ENCODE measurements at regions not wholly inside any gene's neighbourhood (a gene's known extent, or its start where the extent isn't known, plus 50 kb on each side); places are given as distances from the start of the nearest gene placed in this dataset.
"Not testable (repeated sequence)": the region's sequence is repeated elsewhere in the genome, so short reads cannot be mapped to it uniquely, and the experiment has no call there.

GRCh38 chr12:93008044-93008778, 79.1 kb upstream of the EEA1 start:
- Histone ChIP-seq H3K36me3 (ENCODE audit: control insufficient read depth, insufficient read depth, low read length) (no peaks in the 10 kb centered on the region), H3K27me3 (ENCODE audit: control insufficient read depth, insufficient read depth, low read length) (no peaks in the 10 kb centered on the region), H3K4me3 (ENCODE audit: low read depth, low read length) (no peak overlapping the region)
- FAIRE-seq (no peak), DNase-seq (ENCODE audit: low read depth) (no peak)
- TF ChIP-seq CTCF (IDR thresholded peaks at IDR 0.05; ENCODE audit: insufficient read depth, low read length, severe bottlenecking): no peak

- FAIRE-seq; H3K4me3 ChIP-seq (ENCODE audit: low read depth, low read length); DNase-seq (ENCODE audit: low read depth); H3K27me3 ChIP-seq (ENCODE audit: control insufficient read depth, insufficient read depth, low read length); H3K36me3 ChIP-seq (ENCODE audit: control insufficient read depth, insufficient read depth, low read length): not testable (repeated sequence)
These were observed 79.8 kb upstream of the EEA1 start for GRCh38 chr12:93008880-93009279.

- FAIRE-seq: no peak
- no peaks in the 10 kb centered on the region for H3K27me3 ChIP-seq (ENCODE audit: control insufficient read depth, insufficient read depth, low read length)
- no peak for DNase-seq (ENCODE audit: low read depth)
- no peak overlapping the region for H3K4me3 ChIP-seq (ENCODE audit: low read depth, low read length)
- no peak for TF ChIP-seq CTCF (IDR thresholded peaks at IDR 0.05; ENCODE audit: insufficient read depth, low read length, severe bottlenecking)
- no peaks in the 10 kb centered on the region for H3K36me3 ChIP-seq (ENCODE audit: control insufficient read depth, insufficient read depth, low read length)
These were observed 80.4 kb upstream of the EEA1 start for GRCh38 chr12:93009533-93009932.

GRCh38 chr12:93010461-93010860, 81.4 kb upstream of the EEA1 start:
- no peak for FAIRE-seq
- no peak for TF ChIP-seq CTCF (IDR thresholded peaks at IDR 0.05; ENCODE audit: insufficient read depth, low read length, severe bottlenecking)

GRCh38 chr12:93011100-93011499, 82.0 kb upstream of the EEA1 start:
- Histone ChIP-seq H3K36me3 (ENCODE audit: control insufficient read depth, insufficient read depth, low read length) (no peaks in the 10 kb centered on the region), H3K27me3 (ENCODE audit: control insufficient read depth, insufficient read depth, low read length) (no peaks in the 10 kb centered on the region), H3K4me3 (ENCODE audit: low read depth, low read length) (no peak overlapping the region)
- FAIRE-seq: no peak
- DNase-seq (ENCODE audit: low read depth): no peak
- TF ChIP-seq CTCF (IDR thresholded peaks at IDR 0.05; ENCODE audit: insufficient read depth, low read length, severe bottlenecking): no peak

More at GRCh38 chr12:93010461-93010860, 81.4 kb upstream of the EEA1 start:
- Histone ChIP-seq H3K27me3 (ENCODE audit: control insufficient read depth, insufficient read depth, low read length) (no peaks in the 10 kb centered on the region), H3K36me3 (ENCODE audit: control insufficient read depth, insufficient read depth, low read length) (no peaks in the 10 kb centered on the region), H3K4me3 (ENCODE audit: low read depth, low read length) (no peak overlapping the region)
- DNase-seq (ENCODE audit: low read depth): no peak

- no peaks in the 10 kb centered on the region for H3K27me3 ChIP-seq (ENCODE audit: control insufficient read depth, insufficient read depth, low read length)
- FAIRE-seq (no peak), DNase-seq (ENCODE audit: low read depth) (peak; percentile 82)
- H3K4me3 ChIP-seq (ENCODE audit: low read depth, low read length): no peak overlapping the region
- H3K36me3 ChIP-seq (ENCODE audit: control insufficient read depth, insufficient read depth, low read length): no peaks in the 10 kb centered on the region
- TF ChIP-seq CTCF (IDR thresholded peaks at IDR 0.05; ENCODE audit: insufficient read depth, low read length, severe bottlenecking): no peak
These were observed 87.0 kb upstream of the EEA1 start for GRCh38 chr12:93015871-93016751.
